ENCODE measurements at regions not wholly inside any gene's neighbourhood (a gene's known extent, or its start where the extent isn't known, plus 50 kb on each side); places are given as distances from the start of the nearest gene placed in this dataset.

GRCh38 chr6:93784794-93785693 lies 365.7 kb upstream of the EPHA7 start:
- DNase-seq (ENCODE audit: low spot score): no peak

GRCh38 chr6:93779086-93779841 lies 359.9 kb upstream of the EPHA7 start:
- peak; percentile 58 for DNase-seq (ENCODE audit: low spot score)

DNA sequence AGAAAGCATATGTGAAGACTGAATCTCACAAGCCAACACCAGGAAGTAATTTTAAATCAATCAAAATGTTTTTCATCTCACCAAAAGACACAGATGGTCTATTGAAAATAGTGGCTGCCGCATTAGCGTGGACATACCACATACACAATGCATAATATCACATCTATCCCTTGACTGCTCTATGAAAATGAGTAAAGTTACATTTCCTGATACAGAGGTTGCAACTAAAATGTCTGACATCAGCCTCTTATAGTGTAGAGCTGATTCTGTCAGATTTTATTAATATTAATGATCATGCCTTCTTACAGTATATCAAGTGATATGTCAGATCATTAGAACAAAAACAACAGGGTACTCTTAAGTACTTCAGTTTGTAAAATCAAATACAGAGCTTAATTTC lies 339.8 kb upstream of the EPHA7 start:
- DNase-seq (ENCODE audit: low spot score): no peak

DNA sequence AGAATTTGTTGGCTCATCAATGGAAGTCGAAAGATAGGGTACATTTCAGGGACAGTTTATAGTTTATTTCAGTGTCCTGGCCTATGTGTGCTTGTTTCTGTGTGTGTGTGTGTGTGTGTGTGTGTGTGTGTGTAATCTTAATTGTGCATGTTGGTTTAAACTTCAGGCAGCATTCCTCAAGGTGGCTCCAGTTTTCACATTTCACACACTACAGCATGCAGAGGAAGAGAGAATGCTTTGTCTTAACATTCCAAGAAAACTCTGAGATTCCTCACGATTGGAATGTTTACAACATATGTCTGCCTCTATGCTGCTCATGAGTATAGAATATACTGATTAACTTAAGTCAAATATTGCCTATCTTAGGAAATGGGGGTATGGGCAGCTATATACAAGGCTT lies 332.6 kb upstream of the EPHA7 start:
- no peak for DNase-seq (ENCODE audit: low spot score)

- DNase-seq (ENCODE audit: low spot score): no peak
Measured at GRCh38 chr6:93749930-93750329, 330.6 kb upstream of the EPHA7 start.

GRCh38 chr6:93749191-93749590 lies 329.8 kb upstream of the EPHA7 start:
- DNase-seq (ENCODE audit: low spot score): no peak

DNA sequence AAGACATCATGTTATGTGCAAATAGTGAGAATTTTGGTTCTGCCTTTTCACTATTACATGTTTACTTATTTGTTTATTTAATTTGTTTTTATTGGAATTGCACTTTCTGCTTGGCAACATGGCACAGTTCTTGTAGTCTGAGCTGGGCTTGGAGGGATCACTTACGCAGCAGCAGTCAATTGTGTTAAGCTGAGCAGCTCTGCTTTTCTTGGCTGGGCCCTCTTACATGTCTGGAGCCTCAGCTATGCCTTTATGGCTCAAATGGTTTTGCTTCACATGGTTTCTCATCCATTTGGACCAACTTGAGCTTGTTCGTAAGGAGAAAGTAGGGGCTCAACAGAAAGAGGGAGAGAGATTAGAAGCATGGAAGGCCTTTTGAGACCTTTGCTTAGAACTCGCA lies 327.5 kb upstream of the EPHA7 start:
- no peak for DNase-seq (ENCODE audit: low spot score)

DNA sequence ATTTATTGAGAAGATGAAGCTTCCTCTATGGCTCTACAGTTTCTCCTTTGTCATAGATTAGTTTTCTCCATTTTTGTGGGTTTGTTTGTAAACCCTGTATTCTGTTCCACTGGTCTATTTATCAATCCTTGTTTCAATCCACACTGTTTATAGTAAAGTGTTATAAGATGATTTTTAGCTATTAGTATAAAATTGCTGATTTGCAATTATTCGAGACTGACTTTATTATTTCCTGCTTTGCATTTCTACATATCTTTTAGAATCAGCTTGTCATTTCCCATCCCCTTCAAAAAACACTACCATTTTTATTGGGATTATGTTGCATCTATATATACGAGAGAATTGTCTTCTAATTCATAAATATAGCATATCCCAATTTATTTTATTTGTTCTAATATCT lies 325.9 kb upstream of the EPHA7 start:
- DNase-seq (ENCODE audit: low spot score): no peak

GRCh38 chr6:93735099-93735498 lies 315.7 kb upstream of the EPHA7 start:
- DNase-seq (ENCODE audit: low spot score): no peak

DNA sequence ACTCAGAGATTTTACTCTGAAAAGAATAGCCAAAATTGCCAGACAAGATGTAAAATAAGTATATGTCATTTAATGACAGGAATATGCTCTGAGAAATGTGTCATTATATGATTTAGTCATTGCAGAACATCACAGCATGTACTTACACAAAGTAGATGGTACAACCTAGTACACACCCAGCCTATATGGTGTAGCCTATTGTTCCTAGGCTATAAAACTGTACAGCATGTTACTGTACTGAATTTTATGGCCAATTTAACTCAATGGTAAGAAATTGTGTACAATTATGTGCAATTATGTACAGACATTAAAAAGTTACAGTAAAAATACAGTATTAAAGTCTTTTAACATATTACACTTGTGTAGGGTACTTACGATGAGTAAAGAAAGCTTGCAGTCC lies 311.9 kb upstream of the EPHA7 start:
- no peak for DNase-seq (ENCODE audit: low spot score)

GRCh38 chr6:93728150-93728549 lies 308.8 kb upstream of the EPHA7 start:
- no peak for DNase-seq (ENCODE audit: low spot score)

DNA sequence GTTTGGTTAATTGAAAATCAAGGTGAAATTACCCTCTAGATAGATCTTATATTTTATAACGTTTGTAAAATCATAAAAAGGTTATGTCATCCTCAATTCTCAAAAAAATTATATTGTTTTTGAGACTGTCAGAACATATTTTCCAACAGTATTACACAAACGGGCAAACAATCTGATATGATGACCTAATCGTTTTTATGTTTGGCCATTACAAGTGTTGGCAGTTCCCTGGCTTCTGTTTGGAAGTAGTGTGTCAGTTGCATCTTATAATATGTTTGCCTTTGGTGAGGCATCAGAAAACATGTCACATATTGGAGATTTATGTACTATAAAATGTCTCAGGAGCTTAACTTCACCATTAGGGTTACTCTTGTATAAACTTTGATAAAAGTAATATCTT lies 308.1 kb upstream of the EPHA7 start:
- DNase-seq (ENCODE audit: low spot score): no peak

DNA sequence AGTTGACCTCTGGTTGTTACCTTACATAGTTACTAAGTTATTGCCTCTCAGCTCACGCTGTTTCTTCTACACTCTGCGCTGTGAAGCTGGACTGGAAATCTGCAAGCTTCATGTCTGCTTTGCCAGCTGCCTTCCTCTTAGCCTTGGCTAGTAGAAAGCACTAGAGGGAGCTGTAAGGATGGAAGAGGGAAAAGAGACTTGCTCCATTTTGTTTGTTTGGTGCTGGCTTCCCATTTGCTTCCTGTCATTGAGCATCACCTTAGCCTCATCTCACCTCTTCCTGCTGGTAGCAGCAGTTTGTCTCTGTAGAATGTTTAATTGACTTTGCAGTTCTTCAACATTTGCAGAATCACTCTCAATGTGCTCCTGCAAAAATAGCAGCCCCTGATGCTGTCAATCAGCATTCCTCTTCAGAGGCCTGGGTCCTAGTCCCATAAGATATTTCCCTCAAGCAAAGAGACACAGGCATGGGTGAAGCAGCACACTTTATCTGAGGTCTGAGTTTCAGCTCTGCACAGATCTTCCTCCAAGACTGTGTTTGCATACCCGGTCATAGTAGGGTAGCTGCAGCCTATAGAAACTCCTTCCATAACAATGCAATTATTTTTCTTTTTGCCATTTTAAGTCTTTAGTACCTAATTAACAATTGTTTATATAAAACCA lies 302.2 kb upstream of the EPHA7 start:
- peak; percentile 54 for DNase-seq (ENCODE audit: low spot score)

DNA sequence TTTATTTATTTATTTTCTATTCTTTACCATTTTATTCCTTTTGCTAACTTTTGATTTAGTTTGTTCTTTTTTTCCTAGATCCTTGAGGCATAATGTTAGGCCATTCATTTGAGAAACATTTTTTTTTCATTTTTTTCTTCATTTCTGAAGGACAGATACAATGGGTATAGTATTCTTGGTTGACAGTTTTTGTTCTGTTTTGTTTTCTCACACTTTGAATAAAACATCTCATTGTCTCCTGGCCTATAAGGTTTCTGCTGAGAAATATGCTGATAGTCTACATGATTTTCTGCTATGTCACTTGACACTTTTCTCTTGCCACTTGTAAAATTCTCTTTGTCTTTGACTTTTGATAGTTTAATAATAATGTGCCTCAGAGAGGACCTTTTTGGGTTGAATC lies 294.6 kb upstream of the EPHA7 start:
- no peak for DNase-seq (ENCODE audit: low spot score)

DNA sequence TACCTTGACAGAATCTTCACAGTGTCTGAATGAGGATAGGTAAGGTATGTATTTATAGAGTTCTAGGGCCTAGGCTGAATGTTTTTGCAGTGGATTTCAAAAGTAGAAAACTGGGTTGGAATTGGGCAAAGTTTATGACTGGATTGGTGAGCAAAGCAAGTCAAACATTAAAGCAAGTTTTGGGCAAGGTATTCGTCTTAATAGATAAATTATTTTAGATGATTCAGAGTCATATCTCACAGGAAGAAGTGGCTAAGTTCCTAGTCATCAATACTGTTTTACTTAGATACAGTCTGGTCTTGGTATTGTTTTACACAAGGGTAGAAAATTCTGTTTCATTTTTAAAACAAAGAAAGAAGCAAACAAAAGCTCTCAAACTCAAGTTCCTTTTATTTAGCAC lies 284.1 kb upstream of the EPHA7 start:
- no peak for DNase-seq (ENCODE audit: low spot score)

DNA sequence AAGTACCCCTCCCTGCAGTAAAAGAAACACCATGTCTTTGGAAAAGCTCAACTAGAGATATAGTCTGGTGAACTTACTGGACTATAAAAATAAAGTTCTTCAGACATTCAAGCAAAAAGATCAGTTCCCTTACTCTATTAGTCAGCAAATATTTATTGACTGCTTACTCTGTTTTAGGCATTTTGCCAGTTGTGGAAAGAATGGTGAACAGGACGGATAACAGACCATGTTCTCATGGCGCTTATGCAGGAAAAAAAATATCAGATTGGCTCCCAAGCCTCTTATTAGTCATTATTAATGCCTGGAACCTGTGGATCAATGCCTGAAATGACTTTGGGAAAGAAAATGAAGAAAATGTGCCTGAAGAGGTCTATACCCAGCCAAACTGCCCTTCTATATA lies 282.2 kb upstream of the EPHA7 start:
- no peak for DNase-seq (ENCODE audit: low spot score)

GRCh38 chr6:93685494-93685893 lies 266.1 kb upstream of the EPHA7 start:
- no peak for DNase-seq (ENCODE audit: low spot score)

GRCh38 chr6:93684339-93684738 lies 265.0 kb upstream of the EPHA7 start:
- no peak for DNase-seq (ENCODE audit: low spot score)

GRCh38 chr6:93679836-93680235 lies 260.5 kb upstream of the EPHA7 start:
- DNase-seq (ENCODE audit: low spot score): no peak

GRCh38 chr6:93678841-93679454 lies 259.6 kb upstream of the EPHA7 start:
- DNase-seq (ENCODE audit: low spot score): no peak

DNA sequence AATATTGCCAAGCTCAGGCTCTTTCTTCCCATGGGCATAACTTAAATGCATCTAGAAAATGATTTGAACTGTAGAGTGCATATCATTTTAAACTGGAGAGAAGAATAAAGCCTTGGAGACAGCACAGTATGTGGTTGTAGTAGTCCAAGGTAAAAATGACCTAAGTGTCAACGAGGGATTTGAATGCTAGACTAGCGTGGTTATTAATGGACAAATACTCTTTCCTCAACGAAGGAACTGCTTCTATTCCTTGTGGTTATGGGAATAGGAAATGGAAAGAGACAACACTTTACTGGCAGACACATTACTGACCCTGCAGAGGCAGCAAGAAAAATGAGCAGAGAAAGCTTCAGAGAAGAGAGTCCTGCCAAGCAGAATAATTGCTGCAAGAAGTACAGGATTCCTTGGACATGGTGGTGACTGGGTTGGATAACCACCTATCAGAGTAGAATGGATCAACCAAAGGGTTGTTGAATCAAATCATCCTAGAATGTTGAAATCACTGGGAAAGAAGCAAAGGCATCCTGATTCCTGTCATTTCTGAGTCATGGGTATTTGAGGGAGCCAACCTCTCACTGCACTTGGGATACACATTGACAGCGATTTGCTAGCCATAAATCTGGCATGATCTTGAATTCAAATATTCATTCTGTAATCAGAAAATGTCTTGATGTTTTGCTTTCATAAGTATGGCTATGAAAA lies 258.1 kb upstream of the EPHA7 start:
- DNase-seq (ENCODE audit: low spot score): no peak

- no peak for DNase-seq (ENCODE audit: low spot score)
Measured at GRCh38 chr6:93676581-93676980, 257.2 kb upstream of the EPHA7 start.

Data from ecto neural progenitor cell (in vitro differentiated cells).